GM12878 (cell line): ENCODE measurements at regions not wholly inside any gene's neighbourhood (a gene's known extent, or its start where the extent isn't known, plus 50 kb on each side); places are given as distances from the start of the nearest gene placed in this dataset.

Source experiments
- CHD4 ChIP-seq: fragments of 200-600 bp; sonication (generic); IDR thresholded peaks from 2 replicates; pipeline ENCODE4 v1.6.1; 2016; ENCODE audit warnings: mild to moderate bottlenecking
- EGR1 ChIP-seq, 2 experiments: IDR thresholded peaks; 1 replicate in 1 of 2; 2 replicates in 1 of 2; pipeline ENCODE4 v1.6.1; 2011 to 2012; ENCODE audit warnings: low read depth in 2 of 2, low read length in 2 of 2, borderline replicate concordance in 1 of 2, mild to moderate bottlenecking in 1 of 2, moderate library complexity in 1 of 2
- EZH2 ChIP-seq: IDR thresholded peaks from 2 replicates; pipeline ENCODE4 v1.6.1; 2012; ENCODE audit warnings: low read depth, mild to moderate bottlenecking, control low read depth, inconsistent platforms, low read length, borderline replicate concordance; ENCODE audit not compliant: control insufficient read depth
- GATAD2B ChIP-seq: fragments of 450-650 bp; conservative IDR thresholded peaks from 2 replicates; pipeline ENCODE4 v1.6.1; 2017; ENCODE audit warnings: low read depth, mild to moderate bottlenecking, moderate library complexity
- MXI1 ChIP-seq: fragments of 150-350 bp; IDR thresholded peaks from 2 replicates; pipeline ENCODE4 v1.6.1; 2011; ENCODE audit warnings: low read depth, mild to moderate bottlenecking, inconsistent platforms, low read length, improper control_type of control experiment
- POLR2A ChIP-seq: IDR thresholded peaks from 2 replicates; pipeline ENCODE4 v1.6.1; 2011; ENCODE audit warnings: low read depth, mild to moderate bottlenecking, low read length
- POLR2AphosphoS5 ChIP-seq: IDR thresholded peaks from 2 replicates; pipeline ENCODE4 v1.6.1; 2011; ENCODE audit warnings: mild to moderate bottlenecking, low read length, inconsistent platforms
- SMC3 ChIP-seq: IDR thresholded peaks from 2 replicates; pipeline ENCODE4 v1.6.1; 2011; ENCODE audit warnings: low read length, improper control_type of control experiment, borderline replicate concordance
- SREBF2 ChIP-seq: IDR thresholded peaks from 2 replicates; pipeline ENCODE4 v1.6.1; 2012; ENCODE audit warnings: mild to moderate bottlenecking, low read length
- SUZ12 ChIP-seq: fragments of 200-600 bp; sonication (generic); IDR thresholded peaks from one replicate; pipeline ENCODE4 v1.6.1; 2018; ENCODE audit warnings: antibody characterized with exemption, mild to moderate bottlenecking; ENCODE audit not compliant: unreplicated experiment
- YY1 ChIP-seq: IDR thresholded peaks from 2 replicates; pipeline ENCODE4 v1.6.1; 2011; ENCODE audit warnings: low read depth, mild to moderate bottlenecking, low read length
- TF ChIP-seq, protein P1 (sequence below), 3 experiments: IDR thresholded peaks in 2 of 3; conservative IDR thresholded peaks in 1 of 3; 2 replicates each; pipeline ENCODE4 v1.5.1; 2011; ENCODE audit warnings: low read depth in 3 of 3, low read length in 3 of 3, mild to moderate bottlenecking in 3 of 3, control low read depth in 2 of 3, moderate library complexity in 2 of 3, inconsistent platforms in 1 of 3, mixed read lengths in 1 of 3; ENCODE audit not compliant: control insufficient read depth in 2 of 3, insufficient read depth in 1 of 3; ENCODE audit errors: extremely low read depth in 1 of 3
- TF ChIP-seq, protein P2 (sequence below): IDR thresholded peaks from 2 replicates; pipeline ENCODE4 v1.6.1; 2012; ENCODE audit warnings: low read depth, low read length, improper control_type of control experiment
- TF ChIP-seq, protein P3 (sequence below): IDR thresholded peaks from 2 replicates; pipeline ENCODE4 v1.6.1; 2012; ENCODE audit warnings: low read depth, low read length, improper control_type of control experiment

GRCh38 chrX:134738986-134739740, 57.8 kb downstream of the PABIR2 start:
- TF ChIP-seq, protein P1, sequence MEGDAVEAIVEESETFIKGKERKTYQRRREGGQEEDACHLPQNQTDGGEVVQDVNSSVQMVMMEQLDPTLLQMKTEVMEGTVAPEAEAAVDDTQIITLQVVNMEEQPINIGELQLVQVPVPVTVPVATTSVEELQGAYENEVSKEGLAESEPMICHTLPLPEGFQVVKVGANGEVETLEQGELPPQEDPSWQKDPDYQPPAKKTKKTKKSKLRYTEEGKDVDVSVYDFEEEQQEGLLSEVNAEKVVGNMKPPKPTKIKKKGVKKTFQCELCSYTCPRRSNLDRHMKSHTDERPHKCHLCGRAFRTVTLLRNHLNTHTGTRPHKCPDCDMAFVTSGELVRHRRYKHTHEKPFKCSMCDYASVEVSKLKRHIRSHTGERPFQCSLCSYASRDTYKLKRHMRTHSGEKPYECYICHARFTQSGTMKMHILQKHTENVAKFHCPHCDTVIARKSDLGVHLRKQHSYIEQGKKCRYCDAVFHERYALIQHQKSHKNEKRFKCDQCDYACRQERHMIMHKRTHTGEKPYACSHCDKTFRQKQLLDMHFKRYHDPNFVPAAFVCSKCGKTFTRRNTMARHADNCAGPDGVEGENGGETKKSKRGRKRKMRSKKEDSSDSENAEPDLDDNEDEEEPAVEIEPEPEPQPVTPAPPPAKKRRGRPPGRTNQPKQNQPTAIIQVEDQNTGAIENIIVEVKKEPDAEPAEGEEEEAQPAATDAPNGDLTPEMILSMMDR (IDR thresholded peaks at IDR 0.05 in 2 of 3, conservative IDR thresholded peaks at IDR 0.05 in 1 of 3; ENCODE audit: control insufficient read depth in 2 of 3, extremely low read depth in 1 of 3, insufficient read depth in 1 of 3, low read depth in 3 of 3, low read length in 3 of 3), result no peak
- no peak for TF ChIP-seq MXI1
- TF ChIP-seq, protein P2, sequence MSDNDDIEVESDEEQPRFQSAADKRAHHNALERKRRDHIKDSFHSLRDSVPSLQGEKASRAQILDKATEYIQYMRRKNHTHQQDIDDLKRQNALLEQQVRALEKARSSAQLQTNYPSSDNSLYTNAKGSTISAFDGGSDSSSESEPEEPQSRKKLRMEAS, result no peak
- no peak for TF ChIP-seq EGR1 (IDR thresholded peaks at IDR 0.05; ENCODE audit: borderline replicate concordance in 1 of 2, low read depth in 2 of 2, low read length in 2 of 2)
- TF ChIP-seq GATAD2B, result no peak
- TF ChIP-seq POLR2A, result no peak
- no peak for TF ChIP-seq SMC3
- no peak for TF ChIP-seq YY1
- no peak for TF ChIP-seq POLR2AphosphoS5
- no peak for TF ChIP-seq SREBF2
- TF ChIP-seq SUZ12, result no peak
- TF ChIP-seq, protein P3, sequence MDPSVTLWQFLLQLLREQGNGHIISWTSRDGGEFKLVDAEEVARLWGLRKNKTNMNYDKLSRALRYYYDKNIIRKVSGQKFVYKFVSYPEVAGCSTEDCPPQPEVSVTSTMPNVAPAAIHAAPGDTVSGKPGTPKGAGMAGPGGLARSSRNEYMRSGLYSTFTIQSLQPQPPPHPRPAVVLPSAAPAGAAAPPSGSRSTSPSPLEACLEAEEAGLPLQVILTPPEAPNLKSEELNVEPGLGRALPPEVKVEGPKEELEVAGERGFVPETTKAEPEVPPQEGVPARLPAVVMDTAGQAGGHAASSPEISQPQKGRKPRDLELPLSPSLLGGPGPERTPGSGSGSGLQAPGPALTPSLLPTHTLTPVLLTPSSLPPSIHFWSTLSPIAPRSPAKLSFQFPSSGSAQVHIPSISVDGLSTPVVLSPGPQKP, result no peak
- no peak for TF ChIP-seq EZH2
- no peak for TF ChIP-seq CHD4
